HS-5 (cell line): ENCODE measurements at regions not wholly inside any gene's neighbourhood (a gene's known extent, or its start where the extent isn't known, plus 50 kb on each side); places are given as distances from the start of the nearest gene placed in this dataset.
A peak's percentile ranks its signal among the peaks of the same experiment; 100 is the strongest.

Experiments
- DNase-seq: peaks from one replicate; pipeline ENCODE4 v3.0.0-alpha.2; 2012; ENCODE audit warnings: low read depth

DNA sequence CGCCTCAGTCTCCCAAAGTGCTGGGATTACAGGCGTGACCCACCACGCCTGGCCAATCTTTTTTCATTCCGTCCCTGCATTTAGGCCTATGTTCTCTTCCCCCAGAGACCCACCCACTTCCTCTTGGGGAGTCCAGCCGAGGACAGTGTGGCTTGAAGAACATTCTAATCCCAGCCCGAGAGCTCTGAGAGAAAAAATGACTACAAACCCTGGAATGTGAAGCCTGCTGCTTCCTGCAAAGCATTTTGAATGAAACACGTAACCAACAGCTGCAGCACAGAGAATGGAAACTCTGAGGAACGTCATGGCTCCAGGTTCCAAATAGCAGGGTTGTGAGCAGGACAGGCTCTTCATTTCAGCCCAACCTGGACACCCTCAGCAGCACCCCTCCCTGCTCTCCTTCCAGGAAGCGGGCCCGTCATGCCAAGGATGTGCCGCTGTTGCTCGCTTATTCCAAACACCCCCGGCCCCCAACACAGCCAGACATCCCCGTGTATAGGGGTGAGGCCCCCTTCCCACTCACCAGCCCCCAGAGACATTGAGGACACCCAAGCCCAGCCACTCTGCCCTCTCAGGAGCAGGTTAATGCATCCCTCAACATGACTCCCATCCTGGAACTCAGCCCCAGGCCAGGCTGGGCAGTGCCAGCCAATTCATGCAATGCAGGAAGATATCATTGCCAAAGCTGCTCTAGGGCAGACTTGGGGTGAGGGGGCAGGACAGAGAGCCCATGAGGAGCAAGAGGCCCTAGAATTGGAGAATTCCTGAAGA is 139.8 kb downstream of the ZFP36L2 start:
- DNase-seq: peak; percentile 99

DNA sequence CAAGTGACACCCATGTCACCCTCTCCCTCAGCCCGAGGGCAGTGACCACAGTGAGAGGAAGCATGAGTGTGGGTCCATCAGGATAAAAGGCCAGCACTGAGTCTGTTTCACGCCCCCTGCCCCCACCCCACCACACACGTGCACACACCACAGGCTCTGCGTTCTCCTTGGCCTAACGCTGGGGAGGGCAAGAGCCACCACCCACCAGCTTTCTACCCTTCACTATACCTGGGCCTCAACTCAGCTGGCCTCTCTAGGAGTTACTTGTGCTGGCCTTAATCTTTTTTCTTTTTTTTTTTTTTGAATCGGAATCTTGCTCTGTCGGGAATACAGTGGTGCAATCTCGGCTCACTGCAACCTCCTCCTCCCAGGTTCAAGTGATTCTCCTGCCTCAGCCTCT is 140.5 kb downstream of the ZFP36L2 start:
- DNase-seq: no peak

DNA sequence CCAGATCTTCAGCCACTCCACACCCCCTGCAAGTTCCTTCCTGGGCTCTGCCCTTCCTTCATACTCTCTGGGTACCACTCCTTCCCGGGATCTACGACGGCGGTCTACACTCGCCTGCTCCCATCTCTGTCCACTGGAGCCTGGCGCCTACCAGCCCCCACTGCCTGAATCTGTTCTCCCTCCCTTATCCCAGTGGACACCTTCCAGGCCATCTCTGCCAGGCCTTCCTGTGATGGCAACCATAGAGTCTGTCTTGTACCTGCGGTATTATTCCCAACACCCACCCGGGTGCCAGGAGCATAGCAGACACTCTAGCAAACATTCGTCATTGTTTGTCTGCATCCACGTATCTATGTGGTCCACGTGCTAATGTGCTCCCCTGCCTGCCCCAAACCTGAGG is 140.9 kb downstream of the ZFP36L2 start:
- DNase-seq: no peak

DNA sequence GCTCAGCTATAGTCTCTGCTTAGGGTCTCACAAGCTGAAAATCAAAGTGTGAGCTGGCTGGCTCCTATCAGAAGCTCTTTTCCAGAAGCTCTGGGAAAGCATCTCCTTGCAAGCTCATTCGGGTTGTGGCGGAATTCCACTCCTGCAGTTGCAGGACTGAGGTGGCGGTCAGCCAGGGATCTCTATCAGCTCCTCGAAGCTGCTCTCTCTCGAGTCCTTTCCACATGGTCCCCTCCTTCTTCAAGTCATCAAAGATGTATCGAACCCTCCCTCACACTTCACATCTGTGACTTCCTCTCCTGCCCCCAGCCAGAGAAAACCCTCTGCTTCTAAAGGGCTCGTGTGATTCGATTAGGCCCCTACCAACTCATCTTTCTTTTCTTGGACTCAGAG is 141.7 kb downstream of the ZFP36L2 start:
- no peak for DNase-seq

DNA sequence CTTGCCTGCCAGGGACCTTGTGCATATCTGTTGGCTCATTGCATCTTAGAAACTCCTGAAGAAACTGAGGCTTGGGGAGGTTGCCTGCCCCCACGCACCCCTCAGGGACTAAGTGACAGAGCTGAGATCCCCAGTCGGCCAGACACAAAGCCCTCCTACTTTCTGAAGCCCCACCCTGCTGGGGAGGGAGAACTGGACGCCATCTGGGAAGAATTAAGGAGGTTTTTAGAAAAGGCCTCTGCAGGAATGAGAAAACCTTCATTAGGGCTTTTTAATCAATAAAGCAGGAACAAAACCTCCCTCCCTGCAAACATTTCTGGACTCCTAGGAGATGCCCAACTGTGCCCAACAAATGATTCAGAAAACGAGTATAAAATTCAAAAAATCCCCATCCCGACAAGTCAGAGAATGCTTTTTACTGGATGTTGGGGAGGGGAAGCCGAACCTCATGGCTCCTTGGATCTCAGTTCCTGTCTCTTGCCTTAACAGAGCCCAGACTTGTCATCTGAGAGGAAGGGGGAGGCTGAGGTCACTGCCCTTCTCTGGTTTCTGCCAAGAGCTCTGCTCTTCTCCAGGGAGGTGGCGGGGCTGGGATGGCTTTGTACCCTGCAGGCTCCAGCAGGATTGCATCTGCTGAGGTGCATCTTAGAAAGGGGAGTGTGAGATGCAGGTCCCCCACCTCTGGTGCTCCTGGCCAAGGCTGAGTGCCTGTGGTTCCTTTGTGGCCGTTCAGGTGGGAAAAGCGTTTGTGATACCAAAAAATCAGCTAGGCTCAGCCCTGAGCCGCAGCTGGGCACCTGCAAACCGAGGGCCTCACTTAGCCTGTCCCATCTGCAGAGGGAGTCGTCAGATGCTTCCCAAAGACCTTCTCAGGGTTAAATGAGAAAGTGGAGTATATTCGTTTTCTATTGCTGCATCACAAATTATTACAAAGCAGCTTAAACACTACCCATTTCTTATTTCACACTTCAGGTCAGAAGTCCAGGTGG is 142.4 kb downstream of the ZFP36L2 start:
- no peak for DNase-seq

DNA sequence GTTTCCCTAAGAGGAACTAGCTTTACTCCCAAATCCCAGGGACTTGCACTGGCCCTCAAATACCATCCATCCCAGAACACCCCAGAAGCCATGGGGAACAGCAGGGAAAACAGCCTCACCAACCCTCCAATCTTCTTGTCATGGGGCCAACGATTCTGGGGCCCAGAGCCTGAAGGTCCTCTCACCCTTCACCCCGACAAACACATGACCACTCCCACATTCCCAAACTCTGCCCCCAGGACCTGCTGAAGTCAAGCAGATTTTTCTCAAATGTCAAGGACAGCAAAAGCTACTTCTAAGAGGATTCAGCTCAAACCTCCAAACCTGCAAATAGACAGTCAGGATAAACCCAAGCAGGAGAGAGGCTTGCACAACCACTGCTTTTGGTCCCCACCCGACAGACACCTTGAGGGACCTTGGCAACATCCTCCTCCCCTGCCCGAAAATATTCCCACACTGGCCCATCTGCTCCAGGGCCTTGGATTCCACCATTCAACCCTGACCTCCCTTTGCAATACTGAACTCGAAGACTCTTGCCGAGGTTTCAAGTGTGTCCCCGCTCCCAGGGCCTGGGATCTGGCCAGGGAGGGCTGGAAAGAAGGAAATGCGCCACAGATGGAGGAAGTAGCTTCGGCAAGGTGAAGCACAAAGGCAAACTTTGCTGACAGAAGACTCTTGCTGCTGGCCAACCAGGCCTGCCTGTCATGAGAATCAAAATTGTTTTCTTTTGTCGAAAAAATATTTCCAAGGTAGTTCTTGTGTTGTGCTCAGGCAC is 143.3 kb downstream of the ZFP36L2 start:
- DNase-seq: no peak

DNA sequence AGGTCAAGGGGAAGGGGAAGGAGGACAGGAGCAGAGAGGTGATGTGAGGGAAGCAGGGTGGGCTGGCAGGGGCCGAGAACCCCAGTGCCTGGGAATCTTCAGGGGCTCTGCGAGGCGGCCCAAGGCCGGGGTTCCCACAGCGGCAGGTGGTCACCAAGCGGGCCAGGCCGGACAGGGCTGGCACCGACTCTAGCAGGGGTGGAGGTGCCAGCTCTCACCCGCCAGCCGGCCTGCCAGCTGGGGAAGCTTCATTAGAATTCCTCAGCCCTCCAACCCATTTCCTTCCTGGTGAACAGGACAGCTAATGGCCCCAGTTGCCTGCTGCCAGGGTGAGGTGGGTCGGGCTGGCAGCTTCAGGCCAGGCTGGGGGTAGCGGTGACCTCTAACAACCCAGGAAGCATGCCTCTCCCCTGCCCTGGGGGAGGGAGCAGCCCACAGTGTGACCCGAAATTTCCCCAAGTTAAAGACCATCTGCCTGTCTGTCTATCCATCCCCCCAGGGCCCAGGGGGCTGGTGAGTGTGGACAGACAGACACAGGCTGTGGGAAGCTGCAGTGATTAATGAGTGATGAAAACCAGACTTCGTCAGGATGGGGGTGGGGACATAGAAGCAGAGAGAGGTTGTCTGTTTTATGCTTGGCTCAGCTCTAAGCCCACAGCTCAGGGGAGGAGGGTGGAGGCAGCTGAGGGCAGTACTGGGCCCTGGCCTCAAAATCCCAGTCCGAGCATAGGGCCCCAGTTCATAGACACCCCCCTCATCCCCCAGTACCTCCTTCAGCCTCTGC is 144.1 kb downstream of the ZFP36L2 start:
- no peak for DNase-seq

DNA sequence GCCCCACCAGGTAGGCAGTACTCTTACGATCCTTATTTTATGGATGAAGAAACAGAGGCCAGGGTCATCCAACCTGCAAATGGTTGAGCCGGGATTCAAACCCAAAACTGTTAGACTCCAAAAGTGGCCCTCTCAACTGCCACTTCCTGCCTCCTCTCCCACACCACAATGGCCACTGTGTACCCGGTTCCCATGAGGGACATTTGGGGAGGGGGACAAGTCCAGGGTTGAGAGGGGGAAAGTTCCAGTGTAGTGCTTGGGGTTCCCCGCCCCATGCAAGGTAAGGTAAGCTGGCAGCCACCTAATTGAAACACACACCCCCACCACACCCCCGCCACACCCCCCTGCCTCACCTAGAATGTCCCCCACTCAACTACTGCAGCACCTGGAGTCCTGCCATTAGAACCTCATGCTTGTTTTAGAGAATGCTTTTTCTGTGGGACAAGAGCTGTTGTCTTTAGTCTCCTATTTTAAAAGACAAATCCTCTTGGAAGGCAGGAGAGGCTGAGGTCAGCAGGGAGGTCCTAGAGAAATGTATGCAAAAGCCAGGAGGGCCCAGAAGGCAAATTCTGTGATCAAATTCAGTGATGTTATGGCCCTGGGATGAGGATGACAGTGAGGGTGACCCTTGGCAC is 145.2 kb downstream of the ZFP36L2 start:
- no peak for DNase-seq

DNA sequence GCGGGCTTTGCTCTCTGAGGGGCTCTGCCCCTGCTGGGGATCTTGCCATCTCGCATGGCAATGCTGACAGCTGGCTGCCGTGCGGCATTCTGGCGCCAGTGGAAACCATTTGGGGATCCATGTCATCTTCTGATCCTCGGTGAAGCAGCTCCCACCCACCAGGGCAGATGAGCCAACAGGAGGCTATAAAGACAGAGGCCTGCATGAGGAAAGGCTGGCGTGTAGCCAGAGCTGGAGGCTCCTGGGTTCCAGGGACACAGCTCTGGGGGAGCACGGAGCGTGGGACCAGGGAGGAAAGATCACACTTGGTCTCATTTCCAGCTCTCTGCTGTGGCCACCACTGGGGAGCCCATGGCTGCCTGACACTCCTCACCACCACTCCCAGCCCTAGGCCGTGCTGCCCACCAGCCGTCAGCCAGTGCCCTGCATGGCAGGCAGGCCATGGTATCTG is 145.8 kb downstream of the ZFP36L2 start:
- DNase-seq: no peak

DNA sequence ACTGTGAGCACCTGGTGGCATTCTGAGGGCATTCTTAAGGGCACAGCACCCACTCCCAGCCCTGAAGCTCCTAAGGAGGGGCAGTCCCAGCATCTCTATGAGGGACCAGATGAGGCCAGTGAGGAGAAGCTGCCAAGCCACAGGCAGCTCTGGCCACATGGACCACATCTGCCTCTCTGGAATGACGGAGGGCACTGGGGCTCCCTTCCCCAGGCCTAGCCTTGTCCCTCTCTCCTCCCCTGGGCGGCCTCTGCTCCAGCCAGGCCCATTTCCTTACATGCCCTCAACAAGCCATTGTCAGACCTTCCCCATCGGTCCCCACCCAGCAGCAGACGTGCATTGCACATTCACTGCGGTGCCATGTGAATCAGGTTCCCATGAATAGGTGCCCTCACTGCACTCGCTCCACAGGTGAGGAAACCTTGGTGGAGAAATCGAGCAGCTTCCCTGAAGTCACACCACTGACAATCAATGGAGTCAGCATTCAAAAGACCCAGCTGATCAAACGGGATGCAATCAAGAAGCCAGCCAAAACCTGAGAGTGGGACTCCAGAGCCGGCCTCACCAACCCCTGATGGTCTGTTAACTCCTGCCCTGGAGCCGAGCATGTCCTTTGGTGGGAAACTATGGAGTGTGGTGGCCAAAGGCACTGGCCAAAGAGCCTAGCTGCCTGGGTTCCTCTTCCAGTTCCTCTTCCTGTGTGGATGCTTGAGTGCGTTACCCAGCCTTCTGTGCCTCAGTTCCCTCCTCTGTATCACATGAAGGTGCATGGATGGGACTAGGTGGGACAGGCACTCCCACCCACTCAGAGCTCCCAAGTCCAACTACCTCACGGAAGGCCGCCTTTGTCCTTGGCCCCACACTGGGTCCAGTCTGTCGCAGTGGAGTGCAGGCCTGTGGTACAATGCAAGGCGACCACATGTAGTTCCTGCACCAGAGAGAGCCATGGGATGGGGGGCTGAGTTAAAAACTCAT is 147.3 kb downstream of the ZFP36L2 start:
- no peak for DNase-seq

DNA sequence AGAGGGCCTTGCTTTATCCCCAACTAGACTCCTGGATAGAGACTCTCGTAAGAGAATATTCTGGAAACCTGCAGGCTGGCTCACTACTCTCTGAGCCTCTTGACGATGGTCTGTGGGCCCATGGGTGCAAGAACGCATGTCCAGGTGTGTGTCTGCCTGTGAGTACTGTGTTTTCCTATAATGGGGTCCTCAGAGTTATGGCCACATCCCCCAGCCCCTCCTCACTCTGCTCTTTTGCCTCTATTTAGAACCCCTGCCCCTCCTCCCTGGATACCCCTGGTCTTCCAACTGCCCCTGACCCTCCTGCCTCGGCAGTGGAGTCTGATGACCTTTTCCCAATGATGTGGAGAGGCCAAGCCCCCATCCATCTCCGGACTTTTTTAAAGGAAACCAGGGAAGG is 148.1 kb downstream of the ZFP36L2 start:
- no peak for DNase-seq

DNA sequence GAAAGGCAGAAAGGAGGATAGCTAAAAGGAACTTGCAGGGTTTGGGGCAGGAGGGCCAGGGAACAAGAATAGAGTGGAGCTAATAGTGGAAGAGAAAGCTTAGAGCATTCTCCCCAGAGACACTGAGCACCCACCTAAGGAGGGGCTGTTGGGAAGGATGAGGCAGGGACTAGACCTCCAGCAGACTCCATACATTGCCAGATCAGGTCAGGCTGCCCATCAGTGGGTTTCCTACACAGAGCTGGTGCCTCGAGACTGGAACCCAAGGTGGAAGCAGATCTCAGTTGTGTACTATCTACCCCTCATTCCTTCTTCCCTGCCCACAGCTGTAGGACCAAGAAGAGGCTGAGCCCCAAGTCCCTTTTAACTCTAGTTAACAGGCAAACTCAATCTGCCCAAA is 148.5 kb downstream of the ZFP36L2 start:
- no peak for DNase-seq

DNA sequence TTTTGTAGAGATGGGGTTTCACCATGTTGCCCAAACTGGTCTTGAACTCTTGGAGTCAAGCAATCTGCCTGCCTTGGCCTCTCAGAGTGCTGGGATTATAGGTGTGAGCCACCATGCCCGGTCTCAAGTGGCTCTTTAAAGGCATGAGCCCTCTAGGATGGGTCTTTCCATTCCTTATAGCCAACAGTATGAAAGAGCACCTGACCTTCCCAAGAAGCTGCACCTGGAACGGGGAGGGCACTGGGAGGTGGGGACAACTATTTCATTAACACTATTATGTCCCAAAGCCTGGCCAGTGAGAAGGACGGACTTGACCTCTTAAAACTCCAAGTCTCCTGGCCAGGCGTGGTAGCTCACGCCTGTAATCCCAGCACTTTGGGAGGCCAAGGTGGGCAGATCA is 149.7 kb downstream of the ZFP36L2 start:
- DNase-seq: no peak

DNA sequence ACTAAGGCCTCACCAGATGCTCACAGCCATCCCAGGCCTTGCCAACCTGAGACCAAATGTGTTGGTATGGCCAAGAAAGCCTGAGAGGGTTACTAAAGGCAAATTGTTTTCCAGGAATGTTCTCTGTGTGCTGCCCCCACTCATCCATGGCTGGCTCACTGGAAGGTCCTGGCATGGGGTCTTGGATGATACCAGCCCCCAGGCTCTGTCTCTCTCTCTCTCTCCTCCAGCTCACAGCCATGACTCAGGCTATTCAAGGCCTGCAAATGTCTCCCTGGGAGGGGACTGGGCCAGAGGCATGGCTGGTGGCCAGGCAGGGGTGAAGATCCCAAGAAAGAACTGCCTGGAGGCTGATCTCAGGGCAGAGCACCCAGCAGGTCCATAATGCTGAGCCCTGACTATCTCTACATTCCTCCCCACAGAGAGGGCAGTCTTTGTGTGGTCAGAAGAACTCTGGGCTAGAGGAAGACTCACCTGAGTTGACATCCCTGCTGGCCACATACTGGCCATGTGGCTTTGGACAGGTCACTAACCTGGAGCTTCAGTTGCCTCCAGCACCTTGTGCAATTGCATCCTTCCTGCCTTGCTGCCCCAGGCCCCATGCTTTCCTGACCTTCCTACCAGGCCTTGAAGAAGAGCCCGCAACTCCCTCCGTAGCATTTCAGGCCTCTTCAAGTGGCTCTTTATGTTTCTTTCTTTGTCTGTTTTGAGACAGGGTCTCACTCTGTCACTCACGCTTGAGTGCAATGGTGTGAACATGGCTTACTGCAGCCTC is 150.4 kb downstream of the ZFP36L2 start:
- DNase-seq: no peak

DNA sequence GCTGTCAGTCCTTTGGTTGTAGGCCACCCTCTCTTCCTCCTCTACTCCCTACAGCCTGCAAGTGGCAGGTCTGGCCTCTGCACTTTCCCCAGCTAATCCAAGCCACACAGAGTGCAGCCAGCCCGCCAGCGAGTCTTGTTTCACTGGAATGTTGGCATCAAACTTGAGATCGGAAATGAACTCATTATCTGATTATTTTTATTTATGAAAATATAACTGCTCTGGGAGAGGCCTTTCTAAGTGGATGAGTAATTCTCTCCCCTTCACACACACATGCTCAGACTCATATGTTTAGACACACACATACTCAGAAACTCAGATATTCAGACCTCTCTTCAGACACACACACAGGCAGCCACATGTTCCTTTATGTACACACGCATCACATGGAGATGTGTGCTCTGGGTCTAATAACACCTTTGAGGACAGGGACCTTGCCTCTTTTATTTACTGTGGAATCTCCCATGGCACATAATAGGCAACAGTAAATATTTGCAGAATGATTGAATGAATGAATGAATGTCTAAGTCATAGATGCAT is 151.3 kb downstream of the ZFP36L2 start:
- DNase-seq: peak; percentile 95

DNA sequence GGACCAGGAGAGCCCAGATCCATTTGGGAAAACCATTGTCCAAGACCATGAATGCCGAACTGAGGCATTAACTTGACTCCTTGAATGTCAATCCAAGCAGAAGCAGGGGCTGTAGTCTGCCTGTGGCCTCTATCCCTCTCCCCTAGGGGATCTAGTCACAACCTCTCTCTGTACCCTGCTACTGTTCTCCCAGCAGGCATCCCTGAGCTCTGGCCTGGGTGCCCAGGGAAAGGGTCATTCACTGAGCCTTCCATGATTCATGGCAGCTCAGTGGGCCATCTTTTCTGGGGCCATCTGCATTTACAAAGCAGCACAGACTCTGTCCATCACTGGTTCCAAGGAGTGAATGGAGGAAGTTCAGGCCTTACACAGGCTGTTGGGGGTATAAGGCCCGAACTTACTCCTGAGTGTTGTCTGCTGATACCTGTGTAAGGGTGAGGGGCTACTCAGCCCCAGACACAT is 151.8 kb downstream of the ZFP36L2 start:
- DNase-seq: no peak

DNA sequence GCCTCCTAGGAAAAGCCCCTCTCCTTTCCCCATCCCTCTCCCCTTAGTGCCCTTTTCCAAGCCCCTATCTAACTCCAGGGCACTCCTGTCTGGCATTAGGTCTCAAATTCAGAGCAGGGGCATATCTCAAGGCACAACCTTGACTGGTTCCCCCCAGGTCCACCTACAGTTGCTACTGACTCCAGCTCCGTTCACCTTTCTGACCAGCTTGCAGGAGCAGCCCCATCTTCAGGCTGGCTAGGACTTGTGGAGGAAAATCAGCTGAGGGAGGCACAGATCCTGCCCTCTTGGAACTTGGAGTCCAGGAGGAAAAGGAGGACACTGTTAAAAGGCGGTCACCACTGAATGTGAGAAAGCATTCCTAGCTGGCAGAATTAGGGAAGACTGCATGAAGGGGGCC is 152.4 kb downstream of the ZFP36L2 start:
- DNase-seq: no peak

DNA sequence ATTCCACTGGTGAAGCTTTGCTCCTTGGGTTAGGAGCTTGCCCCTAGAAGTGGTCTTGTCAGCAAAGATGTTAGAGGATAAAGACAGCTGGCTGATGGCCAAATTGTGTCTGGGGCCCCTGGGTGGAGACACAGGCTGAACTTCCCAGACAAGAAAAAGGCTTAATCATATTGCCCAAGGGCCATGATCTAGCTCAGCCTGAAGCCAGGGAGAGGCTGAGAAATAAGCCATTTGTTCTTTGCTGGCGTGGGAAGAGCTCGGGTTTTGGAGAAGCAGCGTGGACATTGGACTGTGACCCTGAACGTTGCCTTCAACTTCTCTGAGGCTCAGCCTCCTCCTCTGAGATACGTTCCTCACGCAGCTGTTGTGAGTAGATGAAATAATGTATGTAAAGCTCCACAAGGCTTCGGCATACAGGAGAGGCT is 153.0 kb downstream of the ZFP36L2 start:
- no peak for DNase-seq
